SK-N-SH treated with all-trans-retinoic acid at 6 μM for 48 hours (cell line): ENCODE measurements at regions not wholly inside any gene's neighbourhood (a gene's known extent, or its start where the extent isn't known, plus 50 kb on each side); places are given as distances from the start of the nearest gene placed in this dataset.

Source experiments
- CREB5 ChIP-seq: fragments of 250-450 bp; sonication (Bioruptor Pico); IDR thresholded peaks from 2 replicates; pipeline ENCODE4 v1.5.1; 2020; ENCODE audit warnings: low read depth, mild to moderate bottlenecking, moderate library complexity
- CSDC2 ChIP-seq: fragments of 250-450 bp; sonication (Bioruptor Pico); IDR thresholded peaks from 2 replicates; pipeline ENCODE4 v1.5.0; 2020; ENCODE audit warnings: mild to moderate bottlenecking, moderate library complexity
- ISL1 ChIP-seq: fragments of 250-450 bp; sonication (Bioruptor Pico); IDR thresholded peaks from 2 replicates; pipeline ENCODE4 v2.1.2; 2022; ENCODE audit warnings: mild to moderate bottlenecking, moderate library complexity
- PATZ1 ChIP-seq: fragments of 250-450 bp; sonication (Bioruptor Pico); IDR thresholded peaks from 2 replicates; pipeline ENCODE4 v1.8.0; 2020; ENCODE audit warnings: mild to moderate bottlenecking, moderate library complexity, borderline replicate concordance
- PPARA ChIP-seq: fragments of 250-450 bp; sonication (Bioruptor Pico); IDR thresholded peaks from 2 replicates; pipeline ENCODE4 v1.5.0; 2020; ENCODE audit warnings: mild to moderate bottlenecking, borderline replicate concordance
- ZNF565 ChIP-seq: fragments of 450-650 bp; formaldehyde crosslinking; conservative IDR thresholded peaks from 2 replicates; pipeline ENCODE4 v1.5.0; 2020; ENCODE audit warnings: low read depth, mild to moderate bottlenecking, moderate library complexity
- ZNF8 ChIP-seq: fragments of 450-650 bp; formaldehyde crosslinking; IDR thresholded peaks from 2 replicates; pipeline ENCODE4 v1.5.0; 2020; ENCODE audit warnings: mild to moderate bottlenecking, moderate library complexity

GRCh38 chr21:19577381-19577780, 1173.8 kb upstream of the TMPRSS15 start:
- TF ChIP-seq CSDC2 (CRISPR knock-in tag) (no peak), CREB5 (CRISPR knock-in tag) (no peak), ZNF565 (no peak), PPARA (no peak), ZNF8 (CRISPR knock-in tag) (no peak), PATZ1 (no peak), ISL1 (CRISPR knock-in tag) (no peak)
